Liver (tissue), 3 donors: ENCODE measurements at regions not wholly inside any gene's neighbourhood (a gene's known extent, or its start where the extent isn't known, plus 50 kb on each side); places are given as distances from the start of the nearest gene placed in this dataset.

ENCODE experiments used
- JUND ChIP-seq, 2 donors: IDR thresholded peaks; 2 replicates each; pipeline ENCODE4 v1.6.1; 2016; ENCODE audit warnings: antibody characterized with exemption in 2 of 2
- RXRA ChIP-seq, 2 donors: IDR thresholded peaks; 2 replicates each; pipeline ENCODE4 v1.6.1; 2017 to 2018; ENCODE audit warnings: antibody characterized with exemption in 2 of 2, mild to moderate bottlenecking in 1 of 2
- TAF1 ChIP-seq: conservative IDR thresholded peaks from 2 replicates; pipeline ENCODE4 v1.6.1; 2016; ENCODE audit warnings: antibody characterized with exemption, mild to moderate bottlenecking
- TF ChIP-seq, protein P1 (sequence below): fragments of 150-350 bp; IDR thresholded peaks from 2 replicates; pipeline ENCODE4 v1.5.1; 2017; ENCODE audit warnings: improper control_type of control experiment, low read depth, low read length; ENCODE audit not compliant: missing input control
- TF ChIP-seq, protein P2 (sequence below): IDR thresholded peaks from 2 replicates; pipeline ENCODE4 v1.6.1; 2016; ENCODE audit warnings: antibody characterized with exemption, mild to moderate bottlenecking
- donor health status: healthy.
- donor health status: healthy.

GRCh38 chr16:56073508-56073907 is 117.8 kb upstream of the GNAO1 start:
- TF ChIP-seq, protein P1, sequence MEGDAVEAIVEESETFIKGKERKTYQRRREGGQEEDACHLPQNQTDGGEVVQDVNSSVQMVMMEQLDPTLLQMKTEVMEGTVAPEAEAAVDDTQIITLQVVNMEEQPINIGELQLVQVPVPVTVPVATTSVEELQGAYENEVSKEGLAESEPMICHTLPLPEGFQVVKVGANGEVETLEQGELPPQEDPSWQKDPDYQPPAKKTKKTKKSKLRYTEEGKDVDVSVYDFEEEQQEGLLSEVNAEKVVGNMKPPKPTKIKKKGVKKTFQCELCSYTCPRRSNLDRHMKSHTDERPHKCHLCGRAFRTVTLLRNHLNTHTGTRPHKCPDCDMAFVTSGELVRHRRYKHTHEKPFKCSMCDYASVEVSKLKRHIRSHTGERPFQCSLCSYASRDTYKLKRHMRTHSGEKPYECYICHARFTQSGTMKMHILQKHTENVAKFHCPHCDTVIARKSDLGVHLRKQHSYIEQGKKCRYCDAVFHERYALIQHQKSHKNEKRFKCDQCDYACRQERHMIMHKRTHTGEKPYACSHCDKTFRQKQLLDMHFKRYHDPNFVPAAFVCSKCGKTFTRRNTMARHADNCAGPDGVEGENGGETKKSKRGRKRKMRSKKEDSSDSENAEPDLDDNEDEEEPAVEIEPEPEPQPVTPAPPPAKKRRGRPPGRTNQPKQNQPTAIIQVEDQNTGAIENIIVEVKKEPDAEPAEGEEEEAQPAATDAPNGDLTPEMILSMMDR = no peak
- no peak for TF ChIP-seq RXRA (IDR thresholded peaks at IDR 0.05)
- TF ChIP-seq TAF1 = no peak
- TF ChIP-seq, protein P2, sequence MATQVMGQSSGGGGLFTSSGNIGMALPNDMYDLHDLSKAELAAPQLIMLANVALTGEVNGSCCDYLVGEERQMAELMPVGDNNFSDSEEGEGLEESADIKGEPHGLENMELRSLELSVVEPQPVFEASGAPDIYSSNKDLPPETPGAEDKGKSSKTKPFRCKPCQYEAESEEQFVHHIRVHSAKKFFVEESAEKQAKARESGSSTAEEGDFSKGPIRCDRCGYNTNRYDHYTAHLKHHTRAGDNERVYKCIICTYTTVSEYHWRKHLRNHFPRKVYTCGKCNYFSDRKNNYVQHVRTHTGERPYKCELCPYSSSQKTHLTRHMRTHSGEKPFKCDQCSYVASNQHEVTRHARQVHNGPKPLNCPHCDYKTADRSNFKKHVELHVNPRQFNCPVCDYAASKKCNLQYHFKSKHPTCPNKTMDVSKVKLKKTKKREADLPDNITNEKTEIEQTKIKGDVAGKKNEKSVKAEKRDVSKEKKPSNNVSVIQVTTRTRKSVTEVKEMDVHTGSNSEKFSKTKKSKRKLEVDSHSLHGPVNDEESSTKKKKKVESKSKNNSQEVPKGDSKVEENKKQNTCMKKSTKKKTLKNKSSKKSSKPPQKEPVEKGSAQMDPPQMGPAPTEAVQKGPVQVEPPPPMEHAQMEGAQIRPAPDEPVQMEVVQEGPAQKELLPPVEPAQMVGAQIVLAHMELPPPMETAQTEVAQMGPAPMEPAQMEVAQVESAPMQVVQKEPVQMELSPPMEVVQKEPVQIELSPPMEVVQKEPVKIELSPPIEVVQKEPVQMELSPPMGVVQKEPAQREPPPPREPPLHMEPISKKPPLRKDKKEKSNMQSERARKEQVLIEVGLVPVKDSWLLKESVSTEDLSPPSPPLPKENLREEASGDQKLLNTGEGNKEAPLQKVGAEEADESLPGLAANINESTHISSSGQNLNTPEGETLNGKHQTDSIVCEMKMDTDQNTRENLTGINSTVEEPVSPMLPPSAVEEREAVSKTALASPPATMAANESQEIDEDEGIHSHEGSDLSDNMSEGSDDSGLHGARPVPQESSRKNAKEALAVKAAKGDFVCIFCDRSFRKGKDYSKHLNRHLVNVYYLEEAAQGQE = no peak
- no peak for TF ChIP-seq JUND (IDR thresholded peaks at IDR 0.05)
